ENCODE measurements at regions not wholly inside any gene's neighbourhood (a gene's known extent, or its start where the extent isn't known, plus 50 kb on each side); places are given as distances from the start of the nearest gene placed in this dataset.
"Not testable (repeated sequence)": the region's sequence is repeated elsewhere in the genome, so short reads cannot be mapped to it uniquely, and the experiment has no call there.

DNA sequence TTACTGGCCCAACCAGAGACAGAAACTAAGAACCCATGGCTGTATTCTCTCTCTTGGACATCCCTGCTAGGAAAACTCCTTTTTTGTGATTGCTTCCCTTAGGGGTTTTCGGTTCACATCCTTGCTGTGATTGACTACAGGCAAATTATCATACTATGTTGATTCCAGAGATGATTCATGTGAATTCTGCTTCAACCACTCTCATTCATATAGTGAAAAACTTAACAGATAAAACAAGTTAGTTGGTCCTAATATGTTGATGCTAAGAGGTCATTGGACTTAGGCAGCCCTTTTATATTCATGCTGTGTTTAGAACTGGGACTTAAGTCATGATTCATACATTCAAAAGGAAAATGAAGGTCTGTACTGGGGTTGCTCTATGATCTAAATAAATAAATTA, 76.9 kb upstream of the CCN2 start:
- no peak for DNase-seq (ENCODE audit: extremely low spot score)
- TF ChIP-seq, protein P1, sequence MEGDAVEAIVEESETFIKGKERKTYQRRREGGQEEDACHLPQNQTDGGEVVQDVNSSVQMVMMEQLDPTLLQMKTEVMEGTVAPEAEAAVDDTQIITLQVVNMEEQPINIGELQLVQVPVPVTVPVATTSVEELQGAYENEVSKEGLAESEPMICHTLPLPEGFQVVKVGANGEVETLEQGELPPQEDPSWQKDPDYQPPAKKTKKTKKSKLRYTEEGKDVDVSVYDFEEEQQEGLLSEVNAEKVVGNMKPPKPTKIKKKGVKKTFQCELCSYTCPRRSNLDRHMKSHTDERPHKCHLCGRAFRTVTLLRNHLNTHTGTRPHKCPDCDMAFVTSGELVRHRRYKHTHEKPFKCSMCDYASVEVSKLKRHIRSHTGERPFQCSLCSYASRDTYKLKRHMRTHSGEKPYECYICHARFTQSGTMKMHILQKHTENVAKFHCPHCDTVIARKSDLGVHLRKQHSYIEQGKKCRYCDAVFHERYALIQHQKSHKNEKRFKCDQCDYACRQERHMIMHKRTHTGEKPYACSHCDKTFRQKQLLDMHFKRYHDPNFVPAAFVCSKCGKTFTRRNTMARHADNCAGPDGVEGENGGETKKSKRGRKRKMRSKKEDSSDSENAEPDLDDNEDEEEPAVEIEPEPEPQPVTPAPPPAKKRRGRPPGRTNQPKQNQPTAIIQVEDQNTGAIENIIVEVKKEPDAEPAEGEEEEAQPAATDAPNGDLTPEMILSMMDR (IDR thresholded peaks at IDR 0.05; ENCODE audit: control extremely low read depth, extremely low read depth, low read depth, missing control alignments), result no peak
- POLR2A ChIA-PET, result no interaction called here
- CTCF ChIA-PET, result interaction anchor here (1.3 kb wide), 1 partner anchor 23 kb away, joined by 7 read pairs; no protein-coding TSS in a partner anchor

DNA sequence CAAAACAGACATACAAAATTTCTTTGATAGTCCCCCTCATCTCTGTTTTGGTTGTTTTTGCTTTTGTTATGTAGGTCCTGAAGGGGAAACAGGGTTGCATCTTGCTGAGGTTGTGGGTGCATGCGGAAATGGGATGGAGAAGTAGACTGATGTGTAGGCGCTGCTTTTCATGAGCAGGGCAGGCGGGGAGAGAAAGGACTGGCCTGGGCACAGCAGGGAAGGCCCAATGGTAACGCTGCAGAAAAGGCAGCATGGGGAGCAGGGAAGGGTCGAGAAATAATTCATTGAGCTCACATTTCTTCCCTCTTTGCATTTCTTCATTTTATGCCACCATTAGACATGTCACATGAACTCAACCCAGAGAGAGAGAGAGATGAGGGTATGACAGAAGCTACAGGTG, 74.3 kb upstream of the CCN2 start:
- TF ChIP-seq, protein P1 (IDR thresholded peaks at IDR 0.05; ENCODE audit: control extremely low read depth, extremely low read depth, low read depth, missing control alignments), result no peak
- DNase-seq (ENCODE audit: extremely low spot score), result no peak
- ChIA-PET CTCF (no interaction called here), POLR2A (no interaction called here)

DNA sequence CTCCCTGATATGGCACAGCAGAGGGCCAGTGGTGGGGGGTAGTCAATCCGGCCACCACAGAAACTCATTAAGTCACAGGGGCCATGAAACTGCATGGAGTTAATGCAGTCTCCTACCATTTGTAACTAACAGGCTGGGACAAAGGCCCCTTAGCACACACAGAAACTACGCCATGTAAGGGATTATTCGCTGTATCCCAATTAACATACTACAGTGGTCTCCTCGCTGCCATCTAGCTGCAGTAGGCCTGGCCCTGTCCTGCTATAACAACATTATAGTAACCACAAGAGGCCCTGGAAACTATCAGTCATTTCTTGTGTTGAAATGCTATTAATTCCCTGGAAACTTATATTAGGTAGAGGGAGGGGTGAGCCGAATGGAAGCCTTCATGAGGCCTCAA, 72.3 kb upstream of the CCN2 start:
- TF ChIP-seq, protein P1 (IDR thresholded peaks at IDR 0.05; ENCODE audit: control extremely low read depth, extremely low read depth, low read depth, missing control alignments), result no peak
- ChIA-PET CTCF (no interaction called here), POLR2A (no interaction called here)
- DNase-seq (ENCODE audit: extremely low spot score), result no peak

DNA sequence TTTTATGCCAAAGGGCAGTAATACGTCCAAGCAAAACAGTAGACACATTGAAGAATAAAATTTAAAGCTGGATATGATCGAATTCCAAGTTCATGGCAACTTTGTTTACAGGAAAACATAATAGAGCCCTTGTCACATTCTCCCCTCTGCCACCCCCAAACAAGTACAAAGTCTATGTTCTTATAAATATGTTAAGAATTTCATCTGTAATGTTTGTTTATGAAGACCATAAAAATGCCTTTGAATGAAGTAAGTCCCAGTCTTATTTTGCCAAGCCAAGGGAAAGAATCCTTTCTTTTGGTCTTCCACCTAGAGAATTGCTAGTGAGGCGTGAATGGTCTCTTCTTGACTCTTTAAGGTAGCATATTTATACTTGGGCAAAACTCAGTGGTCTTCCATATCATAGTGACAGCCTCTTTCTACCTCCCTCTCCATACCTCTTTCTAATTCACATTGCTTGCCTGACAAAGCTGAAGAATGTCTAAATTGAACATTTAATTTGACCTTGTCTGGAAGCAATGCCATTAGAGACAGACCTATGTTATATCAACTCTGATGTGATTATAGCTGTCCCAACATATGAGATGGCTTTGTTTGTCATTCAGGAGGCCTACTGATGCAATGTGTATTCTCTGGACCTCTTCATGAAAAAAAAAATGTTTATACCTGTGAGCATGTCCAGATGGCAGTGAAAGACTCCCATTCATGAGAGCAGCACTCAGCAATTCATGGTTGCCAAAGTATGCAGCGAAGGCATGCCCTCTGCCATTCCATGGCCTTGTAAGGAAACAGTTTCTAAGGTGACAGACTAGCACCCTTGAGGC, 70.6 kb upstream of the CCN2 start:
- no peak for DNase-seq (ENCODE audit: extremely low spot score)
- ChIA-PET POLR2A (no interaction called here), CTCF (interaction anchor here (1.7 kb wide), 1 partner anchor 11 kb away, joined by 3 read pairs; no protein-coding TSS in a partner anchor)
- TF ChIP-seq, protein P1 (IDR thresholded peaks at IDR 0.05; ENCODE audit: control extremely low read depth, extremely low read depth, low read depth, missing control alignments), result no peak

DNA sequence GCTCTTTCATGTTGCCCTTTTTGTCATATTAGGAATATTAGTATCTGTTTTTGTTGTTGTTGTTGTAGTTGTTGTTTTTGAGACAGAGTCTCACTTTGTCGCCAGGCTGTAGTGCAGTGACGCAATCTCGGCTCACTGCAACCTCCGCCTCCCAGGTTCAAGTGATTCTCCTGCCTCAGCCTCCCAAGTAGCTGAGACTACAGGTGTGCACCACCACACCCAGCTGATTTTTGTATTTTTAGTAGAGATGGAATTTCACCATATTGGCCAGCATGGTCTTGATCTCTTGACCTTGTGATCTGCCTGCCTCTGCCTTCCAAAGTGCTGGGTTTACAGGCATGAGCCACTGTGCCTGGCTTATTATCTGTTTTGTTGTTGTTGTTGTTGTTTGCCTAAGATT, 69.7 kb upstream of the CCN2 start:
- DNase-seq (ENCODE audit: extremely low spot score), result not testable (repeated sequence)
- CTCF ChIA-PET, result interaction anchor here (1.7 kb wide), 1 partner anchor 10 kb away, joined by 3 read pairs; no protein-coding TSS in a partner anchor

DNA sequence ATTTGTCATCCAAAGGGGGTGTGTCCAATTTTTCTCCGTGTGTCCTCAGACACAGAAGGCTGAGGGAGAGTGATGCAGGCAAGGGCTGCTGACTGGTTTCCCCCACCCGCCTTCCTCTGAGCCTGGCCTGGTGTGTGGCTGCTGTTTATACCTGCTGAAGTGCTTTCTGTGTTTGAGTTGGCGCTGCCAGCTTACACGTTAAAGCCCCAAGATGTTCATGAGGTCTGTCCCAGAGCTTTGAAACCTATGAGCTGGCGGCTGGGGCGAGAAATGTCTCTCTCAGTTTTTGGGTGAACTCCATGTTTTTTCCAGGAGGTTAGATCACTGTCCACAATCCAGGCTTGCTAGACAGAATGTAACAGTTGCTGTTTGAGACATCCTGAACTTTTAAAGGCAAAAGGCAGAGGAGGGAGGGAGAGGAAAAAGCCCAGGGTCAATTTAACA, 69.0 kb upstream of the CCN2 start:
- DNase-seq (ENCODE audit: extremely low spot score), result no peak
- TF ChIP-seq, protein P1 (IDR thresholded peaks at IDR 0.05; ENCODE audit: control extremely low read depth, extremely low read depth, low read depth, missing control alignments), result no peak
- ChIA-PET CTCF (interaction anchor here (1.7 kb wide), 1 partner anchor 9 kb away, joined by 3 read pairs; no protein-coding TSS in a partner anchor), POLR2A (no interaction called here)

More for the DNA sequence above, 69.7 kb upstream of the CCN2 start:
- POLR2A ChIA-PET, result not testable (repeated sequence)

DNA sequence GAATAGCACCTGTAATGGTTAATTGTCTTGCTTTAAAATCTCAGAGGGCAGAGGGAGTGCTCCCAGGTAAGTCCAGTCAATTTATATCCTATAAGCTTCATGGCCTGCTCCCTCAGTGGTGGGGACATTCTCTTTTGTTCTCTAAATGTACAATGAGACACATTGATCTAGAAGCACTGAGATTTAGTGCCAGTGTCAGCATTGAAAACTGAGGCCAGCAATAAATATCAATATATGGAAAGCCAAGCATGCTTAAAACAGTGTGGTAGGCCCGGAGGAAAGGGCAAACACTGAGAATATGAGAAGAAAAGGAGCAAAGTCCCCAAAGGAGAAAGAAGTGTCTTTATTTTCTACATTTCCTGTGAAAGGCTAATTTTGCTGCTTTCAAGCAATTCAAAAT, 68.4 kb upstream of the CCN2 start:
- POLR2A ChIA-PET, result no interaction called here
- DNase-seq (ENCODE audit: extremely low spot score), result no peak
- TF ChIP-seq, protein P1 (IDR thresholded peaks at IDR 0.05; ENCODE audit: control extremely low read depth, extremely low read depth, low read depth, missing control alignments), result no peak
- CTCF ChIA-PET, result no interaction called here

Measured in GM10248 (cell line).